ENCODE measurements at regions not wholly inside any gene's neighbourhood (a gene's known extent, or its start where the extent isn't known, plus 50 kb on each side); places are given as distances from the start of the nearest gene placed in this dataset.
"Not testable (repeated sequence)": the region's sequence is repeated elsewhere in the genome, so short reads cannot be mapped to it uniquely, and the experiment has no call there.

GRCh38 chr4:13821522-13821921 is 194.0 kb upstream of the BOD1L1 start:
- Histone ChIP-seq H3K9ac (ENCODE audit: low read depth, low read length) (no peak overlapping the region), H3K9me3 (ENCODE audit: insufficient read depth, low read depth, low read length) (peaks cover 9% of the 10 kb centered on the region), H3K36me3 (ENCODE audit: insufficient read depth, low read depth, low read length) (no peaks in the 10 kb centered on the region), H3K27ac (ENCODE audit: low read length) (no peak overlapping the region), H3K4me3 (ENCODE audit: low read length) (no peak overlapping the region), H3K27me3 (ENCODE audit: insufficient read depth, low read length) (no peaks in the 10 kb centered on the region), H3K4me1 (ENCODE audit: insufficient read depth, low read length) (no peaks in the 10 kb centered on the region)

GRCh38 chr4:13825822-13826221 is 198.3 kb upstream of the BOD1L1 start:
- H3K36me3 ChIP-seq (ENCODE audit: insufficient read depth, low read depth, low read length); H3K4me3 ChIP-seq (ENCODE audit: low read length); H3K27me3 ChIP-seq (ENCODE audit: insufficient read depth, low read length); H3K9ac ChIP-seq (ENCODE audit: low read depth, low read length); H3K9me3 ChIP-seq (ENCODE audit: insufficient read depth, low read depth, low read length); H3K4me1 ChIP-seq (ENCODE audit: insufficient read depth, low read length); H3K27ac ChIP-seq (ENCODE audit: low read length): not testable (repeated sequence)

- Histone ChIP-seq H3K27me3 (ENCODE audit: insufficient read depth, low read length) (no peaks in the 10 kb centered on the region), H3K27ac (ENCODE audit: low read length) (no peak overlapping the region), H3K9ac (ENCODE audit: low read depth, low read length) (no peak overlapping the region), H3K36me3 (ENCODE audit: insufficient read depth, low read depth, low read length) (no peaks in the 10 kb centered on the region), H3K4me1 (ENCODE audit: insufficient read depth, low read length) (no peaks in the 10 kb centered on the region), H3K4me3 (ENCODE audit: low read length) (no peak overlapping the region), H3K9me3 (ENCODE audit: insufficient read depth, low read depth, low read length) (peaks cover 4% of the 10 kb centered on the region)
These were observed 201.9 kb upstream of the BOD1L1 start for GRCh38 chr4:13829457-13829856.

GRCh38 chr4:13830449-13830848 is 202.9 kb upstream of the BOD1L1 start:
- H3K9me3 ChIP-seq (ENCODE audit: insufficient read depth, low read depth, low read length) = no peaks in the 10 kb centered on the region
- H3K36me3 ChIP-seq (ENCODE audit: insufficient read depth, low read depth, low read length) = no peaks in the 10 kb centered on the region
- H3K27me3 ChIP-seq (ENCODE audit: insufficient read depth, low read length) = no peaks in the 10 kb centered on the region
- no peak overlapping the region for H3K4me3 ChIP-seq (ENCODE audit: low read length)
- no peak overlapping the region for H3K9ac ChIP-seq (ENCODE audit: low read depth, low read length)
- no peak overlapping the region for H3K27ac ChIP-seq (ENCODE audit: low read length)
- no peaks in the 10 kb centered on the region for H3K4me1 ChIP-seq (ENCODE audit: insufficient read depth, low read length)

- Histone ChIP-seq H3K9ac (ENCODE audit: low read depth, low read length) (no peak overlapping the region), H3K36me3 (ENCODE audit: insufficient read depth, low read depth, low read length) (no peaks in the 10 kb centered on the region)
These were observed 205.8 kb upstream of the BOD1L1 start for GRCh38 chr4:13833171-13833804.

GRCh38 chr4:13836946-13837912 is 209.7 kb upstream of the BOD1L1 start:
- no peaks in the 10 kb centered on the region for H3K4me1 ChIP-seq (ENCODE audit: insufficient read depth, low read length)
- no peaks in the 10 kb centered on the region for H3K9me3 ChIP-seq (ENCODE audit: insufficient read depth, low read depth, low read length)
- no peak overlapping the region for H3K4me3 ChIP-seq (ENCODE audit: low read length)
- H3K27ac ChIP-seq (ENCODE audit: low read length) = no peak overlapping the region
- no peak overlapping the region for H3K9ac ChIP-seq (ENCODE audit: low read depth, low read length)
- no peaks in the 10 kb centered on the region for H3K36me3 ChIP-seq (ENCODE audit: insufficient read depth, low read depth, low read length)
- H3K27me3 ChIP-seq (ENCODE audit: insufficient read depth, low read length) = no peaks in the 10 kb centered on the region

More at GRCh38 chr4:13833171-13833804, 205.8 kb upstream of the BOD1L1 start:
- no peak overlapping the region for H3K27ac ChIP-seq (ENCODE audit: low read length)
- H3K4me1 ChIP-seq (ENCODE audit: insufficient read depth, low read length) = no peaks in the 10 kb centered on the region
- H3K9me3 ChIP-seq (ENCODE audit: insufficient read depth, low read depth, low read length) = no peaks in the 10 kb centered on the region
- no peaks in the 10 kb centered on the region for H3K27me3 ChIP-seq (ENCODE audit: insufficient read depth, low read length)
- no peak overlapping the region for H3K4me3 ChIP-seq (ENCODE audit: low read length)

DNA sequence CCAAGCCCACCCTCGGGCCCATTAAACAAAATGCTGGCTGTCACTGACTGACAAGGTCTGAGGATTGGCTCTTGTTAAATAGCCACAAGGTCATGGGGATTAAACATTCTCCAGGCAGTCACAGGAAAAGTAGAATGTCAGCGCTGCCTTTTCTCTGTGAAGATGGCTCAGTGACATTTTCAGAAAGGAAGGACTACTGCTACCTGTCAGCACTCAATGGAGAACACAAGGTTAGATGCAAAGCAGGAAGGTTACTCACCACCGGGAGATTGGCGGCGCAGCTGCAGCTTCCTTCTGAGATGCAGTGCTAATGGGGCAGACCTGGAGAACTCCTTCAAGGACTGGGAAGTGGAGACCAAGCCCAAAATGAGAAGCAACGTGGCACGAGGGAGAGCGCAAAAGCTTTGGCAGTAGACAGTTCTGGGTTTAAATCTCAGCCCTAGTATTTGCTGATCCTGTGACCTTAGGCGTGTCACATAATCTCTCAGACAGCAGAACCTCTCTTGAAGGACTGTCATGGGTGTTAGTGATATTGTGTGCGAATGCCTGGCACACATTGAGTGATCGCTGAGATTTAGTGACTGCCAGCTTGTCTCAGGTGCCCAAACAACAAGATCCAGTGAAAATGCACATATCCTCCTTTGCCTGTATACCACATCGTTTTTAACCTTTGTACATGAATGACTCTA is 213.1 kb upstream of the BOD1L1 start:
- no peaks in the 10 kb centered on the region for H3K4me1 ChIP-seq (ENCODE audit: insufficient read depth, low read length)
- no peaks in the 10 kb centered on the region for H3K9me3 ChIP-seq (ENCODE audit: insufficient read depth, low read depth, low read length)
- no peak overlapping the region for H3K9ac ChIP-seq (ENCODE audit: low read depth, low read length)
- H3K4me3 ChIP-seq (ENCODE audit: low read length) = no peak overlapping the region
- no peak overlapping the region for H3K27ac ChIP-seq (ENCODE audit: low read length)
- no peaks in the 10 kb centered on the region for H3K36me3 ChIP-seq (ENCODE audit: insufficient read depth, low read depth, low read length)
- no peaks in the 10 kb centered on the region for H3K27me3 ChIP-seq (ENCODE audit: insufficient read depth, low read length)

- no peak overlapping the region for H3K9ac ChIP-seq (ENCODE audit: low read depth, low read length)
- H3K27ac ChIP-seq (ENCODE audit: low read length) = no peak overlapping the region
- no peaks in the 10 kb centered on the region for H3K4me1 ChIP-seq (ENCODE audit: insufficient read depth, low read length)
- no peaks in the 10 kb centered on the region for H3K9me3 ChIP-seq (ENCODE audit: insufficient read depth, low read depth, low read length)
- no peak overlapping the region for H3K4me3 ChIP-seq (ENCODE audit: low read length)
- no peaks in the 10 kb centered on the region for H3K27me3 ChIP-seq (ENCODE audit: insufficient read depth, low read length)
- H3K36me3 ChIP-seq (ENCODE audit: insufficient read depth, low read depth, low read length) = no peaks in the 10 kb centered on the region
These were observed 217.2 kb upstream of the BOD1L1 start for GRCh38 chr4:13844740-13845139.

- no peaks in the 10 kb centered on the region; the same call in 1 of the 2 replicates for H3K4me1 ChIP-seq (ENCODE audit: insufficient read depth, low read length)
- H3K27ac ChIP-seq (ENCODE audit: low read length) = no peak overlapping the region
- no peaks in the 10 kb centered on the region for H3K27me3 ChIP-seq (ENCODE audit: insufficient read depth, low read length)
- H3K36me3 ChIP-seq (ENCODE audit: insufficient read depth, low read depth, low read length) = no peaks in the 10 kb centered on the region
- no peaks in the 10 kb centered on the region for H3K9me3 ChIP-seq (ENCODE audit: insufficient read depth, low read depth, low read length)
- H3K9ac ChIP-seq (ENCODE audit: low read depth, low read length) = no peak overlapping the region
- no peak overlapping the region for H3K4me3 ChIP-seq (ENCODE audit: low read length)
These were observed 222.3 kb upstream of the BOD1L1 start for GRCh38 chr4:13849778-13850177.

GRCh38 chr4:13851085-13851940 is 223.8 kb upstream of the BOD1L1 start:
- H3K4me1 ChIP-seq (ENCODE audit: insufficient read depth, low read length) = no peaks in the 10 kb centered on the region; the same call in 1 of the 2 replicates
- H3K27me3 ChIP-seq (ENCODE audit: insufficient read depth, low read length) = no peaks in the 10 kb centered on the region
- H3K9me3 ChIP-seq (ENCODE audit: insufficient read depth, low read depth, low read length) = no peaks in the 10 kb centered on the region
- no peak overlapping the region for H3K4me3 ChIP-seq (ENCODE audit: low read length)
- no peaks in the 10 kb centered on the region for H3K36me3 ChIP-seq (ENCODE audit: insufficient read depth, low read depth, low read length)
- H3K9ac ChIP-seq (ENCODE audit: low read depth, low read length) = no peak overlapping the region
- H3K27ac ChIP-seq (ENCODE audit: low read length) = no peak overlapping the region

GRCh38 chr4:13852411-13852810 is 224.9 kb upstream of the BOD1L1 start:
- Histone ChIP-seq H3K9me3 (ENCODE audit: insufficient read depth, low read depth, low read length) (no peaks in the 10 kb centered on the region), H3K9ac (ENCODE audit: low read depth, low read length) (no peak overlapping the region), H3K27me3 (ENCODE audit: insufficient read depth, low read length) (no peaks in the 10 kb centered on the region), H3K27ac (ENCODE audit: low read length) (no peak overlapping the region), H3K4me3 (ENCODE audit: low read length) (no peak overlapping the region), H3K4me1 (ENCODE audit: insufficient read depth, low read length) (no peaks in the 10 kb centered on the region; the same call in 1 of the 2 replicates), H3K36me3 (ENCODE audit: insufficient read depth, low read depth, low read length) (no peaks in the 10 kb centered on the region)
